ENCODE measurements at regions not wholly inside any gene's neighbourhood (a gene's known extent, or its start where the extent isn't known, plus 50 kb on each side); places are given as distances from the start of the nearest gene placed in this dataset.
"Not testable (repeated sequence)": the region's sequence is repeated elsewhere in the genome, so short reads cannot be mapped to it uniquely, and the experiment has no call there.

DNA sequence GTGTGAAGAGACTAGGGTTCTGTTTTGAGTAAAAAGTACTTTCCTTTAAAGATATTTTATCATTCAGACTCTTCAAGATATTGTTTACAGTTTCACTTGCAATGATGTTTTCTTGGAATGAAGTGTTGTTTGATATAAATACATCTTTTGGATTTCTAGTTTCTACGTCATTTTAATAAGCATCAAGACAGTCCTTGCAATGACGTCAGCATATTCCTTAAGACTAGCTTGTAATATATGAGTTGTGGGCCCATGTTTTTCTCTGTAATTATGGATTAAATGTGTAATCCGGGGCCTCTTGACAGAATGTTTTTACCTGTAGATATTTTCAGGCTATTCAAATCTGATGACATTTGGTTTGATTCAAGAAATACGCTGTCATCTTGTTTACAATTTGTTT lies 66.1 kb downstream of the RBMX2 start:
- DNase-seq (ENCODE audit: low spot score), result no peak

DNA sequence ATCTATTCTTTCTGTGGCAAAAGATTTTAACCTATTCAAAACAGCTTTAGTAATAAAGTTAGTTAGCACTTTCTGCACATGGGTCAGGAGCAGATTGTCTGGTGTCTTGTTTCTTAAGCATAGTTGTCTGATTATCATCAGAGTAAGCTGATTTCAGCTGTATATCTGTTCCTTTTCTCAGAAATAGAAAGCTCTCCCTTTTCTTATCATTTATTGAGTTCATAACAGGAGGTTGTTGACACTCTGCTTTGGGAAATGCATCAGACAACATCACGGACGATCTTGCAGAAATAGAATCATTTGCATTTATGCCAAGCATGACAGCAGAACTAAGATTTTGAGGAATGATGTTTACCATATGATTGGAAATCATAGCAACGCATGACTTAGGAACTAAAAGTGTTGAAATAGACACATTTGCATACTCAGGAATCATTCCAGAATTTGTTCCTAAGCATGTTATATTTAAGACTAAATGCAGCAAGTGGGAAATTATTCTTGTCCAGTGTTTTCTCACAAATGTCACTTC lies 66.7 kb downstream of the RBMX2 start:
- DNase-seq (ENCODE audit: low spot score), result no peak

DNA sequence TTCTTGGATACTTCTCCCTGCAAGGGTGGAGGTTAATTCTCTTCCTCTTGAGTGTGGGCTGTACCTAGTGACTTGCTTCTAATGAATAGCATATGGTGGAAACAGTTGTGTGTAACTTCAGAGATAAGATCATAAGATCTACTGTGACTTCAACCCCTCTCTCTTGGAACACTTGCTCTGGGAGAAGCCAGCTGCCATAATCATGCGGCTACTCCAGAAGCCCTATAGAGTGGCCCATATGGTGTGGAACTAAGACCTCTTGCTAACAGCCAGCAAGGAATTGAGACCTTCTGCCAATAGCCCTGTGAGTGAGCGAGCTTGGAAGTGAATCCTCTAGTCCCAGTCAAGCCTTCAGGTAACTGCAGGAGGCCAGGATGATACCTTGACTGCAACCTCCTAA lies 81.1 kb downstream of the RBMX2 start:
- DNase-seq (ENCODE audit: low spot score), result no peak

DNA sequence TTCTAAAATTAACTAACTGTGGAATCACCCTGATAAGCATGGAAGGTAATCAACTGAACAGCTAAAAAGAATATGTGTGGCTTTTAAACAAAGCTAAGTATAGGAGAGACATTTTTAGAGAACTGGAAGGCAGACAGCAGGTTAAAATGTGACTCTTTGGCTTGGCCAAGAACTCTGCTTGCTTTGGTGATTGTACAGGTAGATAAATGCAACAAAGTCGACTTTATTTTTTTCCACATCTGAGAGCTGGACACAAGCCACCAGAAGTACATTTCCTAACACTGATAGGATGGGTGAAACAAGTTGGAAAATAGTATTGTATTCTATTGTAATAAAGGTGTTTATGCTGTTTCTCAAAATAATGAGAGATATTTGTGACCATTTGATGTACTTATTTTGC lies 84.1 kb downstream of the RBMX2 start:
- no peak for DNase-seq (ENCODE audit: low spot score)

DNA sequence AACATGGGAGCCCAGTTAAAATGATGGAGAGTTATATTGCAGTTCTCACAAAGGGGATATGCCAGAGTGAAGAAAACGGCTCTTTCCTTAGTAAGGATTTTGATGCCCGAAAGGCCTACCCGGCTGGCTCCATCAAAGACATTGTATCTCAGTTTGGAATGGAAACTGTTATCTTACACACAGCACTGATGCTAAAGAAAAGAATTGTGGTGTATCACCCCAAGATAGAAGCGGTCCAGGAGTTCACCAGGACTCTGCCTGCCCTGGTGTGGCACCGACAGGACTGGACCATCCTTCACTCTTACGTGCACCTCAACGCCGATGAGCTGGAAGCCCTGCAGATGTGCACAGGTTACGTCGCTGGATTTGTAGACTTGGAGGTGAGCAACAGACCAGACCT lies 93.7 kb downstream of the RBMX2 start:
- DNase-seq (ENCODE audit: low spot score), result not testable (repeated sequence)

DNA sequence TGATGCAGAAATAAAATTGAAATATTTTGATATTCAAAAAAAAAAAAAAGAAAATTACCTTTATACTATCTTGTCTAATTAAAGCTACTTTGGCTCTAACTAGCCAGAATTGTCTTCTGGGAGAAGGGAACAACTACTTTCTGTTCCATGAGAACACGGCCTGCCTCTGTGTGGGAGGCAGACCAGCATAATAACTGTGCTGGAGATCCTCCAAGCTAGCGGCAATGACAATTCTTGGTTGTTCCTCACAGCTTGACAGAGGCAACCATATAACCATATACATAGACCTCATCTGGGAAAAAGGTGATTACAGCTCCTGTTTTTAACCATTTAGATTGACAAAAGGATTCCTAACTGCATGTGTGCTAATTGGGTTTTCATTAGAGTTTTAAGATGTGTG lies 95.7 kb downstream of the RBMX2 start:
- no peak for DNase-seq (ENCODE audit: low spot score)

DNA sequence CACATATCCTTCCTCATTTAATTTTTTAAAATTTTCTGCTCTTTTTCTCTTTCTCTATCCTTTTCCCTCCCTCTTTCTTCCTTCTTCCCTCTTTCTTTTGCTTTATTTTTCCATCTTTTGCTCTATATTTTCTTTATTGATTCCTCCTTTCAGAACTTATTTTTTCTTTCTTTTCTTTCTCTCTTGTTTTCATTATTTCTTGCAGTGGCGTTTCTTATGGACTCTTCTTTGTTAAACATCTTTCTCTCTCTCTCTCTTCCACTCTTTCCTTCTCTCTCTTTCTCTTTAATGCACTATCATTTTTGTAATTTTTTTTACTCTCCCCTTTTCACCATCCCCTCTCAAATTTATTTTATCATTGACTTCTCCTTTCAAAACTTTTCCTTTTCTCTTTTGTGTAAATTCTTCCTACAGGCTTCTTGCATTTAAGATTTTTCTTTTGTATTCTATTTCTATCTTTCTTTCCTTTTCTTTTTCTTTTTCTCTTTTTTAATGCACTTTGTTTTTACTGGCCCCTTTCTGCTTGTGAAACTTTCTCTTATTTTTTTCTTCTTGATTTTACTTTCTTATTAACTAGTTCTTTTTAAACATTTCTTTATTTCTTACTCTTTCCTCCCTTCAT lies 97.0 kb downstream of the RBMX2 start:
- DNase-seq (ENCODE audit: low spot score), result no peak

DNA sequence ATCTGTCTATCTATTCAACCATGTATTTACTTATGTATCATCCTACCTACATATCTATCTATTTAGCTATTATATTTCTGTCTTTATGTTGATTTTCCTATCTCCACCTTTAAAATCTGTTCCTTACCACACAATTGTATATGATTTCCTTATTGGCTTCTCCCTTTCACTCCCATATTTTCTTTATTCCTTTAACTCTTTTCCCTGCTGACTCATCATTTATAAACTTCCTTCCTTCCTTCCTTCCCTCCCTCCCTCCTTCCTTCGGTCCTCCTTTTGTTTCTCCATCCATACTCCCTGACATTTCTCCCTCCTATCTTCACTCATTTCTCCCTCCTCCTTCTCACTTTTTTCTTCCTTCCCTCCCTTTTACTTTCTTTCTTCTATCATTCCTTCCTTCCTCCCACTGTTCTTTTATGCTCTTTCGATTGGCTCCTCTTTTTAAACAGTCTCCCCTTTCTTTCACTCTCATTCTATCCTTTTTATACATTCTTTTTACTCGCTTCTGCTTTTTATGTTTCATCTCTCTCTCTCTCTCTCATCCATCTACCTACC lies 100.3 kb downstream of the RBMX2 start:
- no peak for DNase-seq (ENCODE audit: low spot score)

DNA sequence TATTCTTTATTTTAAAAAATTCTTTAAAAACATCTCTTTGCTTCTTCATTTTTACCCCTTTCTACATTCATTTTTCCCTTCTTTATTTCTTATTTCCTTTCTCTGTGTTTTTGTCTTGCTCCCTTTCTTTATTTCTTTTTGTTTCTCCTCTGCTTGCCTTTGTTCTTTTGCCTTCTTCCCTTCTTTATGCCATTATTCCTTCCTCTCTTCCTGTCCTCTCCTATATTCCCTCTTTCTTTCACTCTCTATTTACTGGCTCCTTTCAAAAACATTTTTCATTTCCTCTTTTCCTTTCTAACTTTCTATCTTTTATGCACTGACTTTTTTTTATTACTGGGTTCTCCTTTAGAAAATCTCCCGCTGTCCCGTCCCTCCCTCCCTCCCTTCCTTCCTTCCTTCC lies 102.2 kb downstream of the RBMX2 start:
- no peak for DNase-seq (ENCODE audit: low spot score)

DNA sequence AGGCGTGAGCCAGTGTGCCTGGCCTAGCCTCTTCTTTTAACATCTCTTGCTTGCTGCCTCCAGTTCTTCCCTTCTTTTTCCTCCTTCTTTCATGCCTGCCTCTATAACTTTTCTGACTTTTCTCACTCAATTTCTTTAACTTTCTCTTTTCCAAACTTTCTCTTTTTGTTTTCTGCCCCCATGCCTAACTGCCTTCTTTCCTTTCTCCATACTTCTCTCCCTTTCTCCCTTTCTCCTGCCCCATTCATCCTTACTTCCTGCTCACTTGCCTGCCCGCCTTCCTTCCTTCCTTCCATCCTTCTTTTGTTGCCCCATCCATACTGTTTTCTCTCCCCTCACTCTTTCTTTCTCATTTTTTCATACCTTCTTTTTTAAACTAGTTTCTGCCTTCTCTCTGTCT lies 105.2 kb downstream of the RBMX2 start:
- no peak for DNase-seq (ENCODE audit: low spot score)

DNA sequence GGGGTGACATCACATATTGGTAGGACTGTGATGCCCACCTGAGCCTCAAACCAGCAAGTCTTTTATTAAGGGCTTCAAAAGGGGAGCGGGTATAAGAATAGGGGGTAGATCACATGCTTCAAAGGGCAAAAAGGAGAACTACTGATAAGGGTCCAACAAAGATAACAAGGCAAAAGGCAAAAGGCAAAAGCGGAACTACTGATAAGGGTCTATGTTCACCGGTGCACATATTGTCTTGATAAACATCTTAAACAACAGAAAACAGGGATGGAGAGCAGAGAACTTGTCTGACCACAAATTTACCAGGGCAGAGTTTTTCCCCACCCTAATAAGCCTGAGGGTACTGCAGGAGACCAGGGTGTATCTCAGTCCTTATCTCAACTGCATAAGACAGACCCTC lies 110.7 kb downstream of the RBMX2 start:
- DNase-seq (ENCODE audit: low spot score), result not testable (repeated sequence)

DNA sequence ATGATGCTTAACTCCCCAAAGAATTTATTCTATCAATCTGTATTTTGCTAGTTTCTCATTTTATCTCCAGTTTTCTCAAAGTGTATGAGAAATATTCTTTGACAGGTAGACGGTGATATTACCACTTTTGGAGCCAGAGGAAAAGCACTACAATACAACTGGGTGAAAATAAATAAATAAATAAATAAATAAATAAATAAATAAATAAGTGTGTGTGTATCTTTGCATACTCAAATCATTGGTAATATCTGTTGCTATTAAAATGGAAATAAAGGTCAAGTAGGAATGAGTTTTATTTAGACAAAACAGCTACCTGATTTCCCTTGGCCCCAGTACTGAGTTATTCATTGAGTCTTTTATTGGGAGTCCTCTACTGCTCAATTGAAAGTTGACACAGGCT lies 114.3 kb downstream of the RBMX2 start:
- no peak for DNase-seq (ENCODE audit: low spot score)

DNA sequence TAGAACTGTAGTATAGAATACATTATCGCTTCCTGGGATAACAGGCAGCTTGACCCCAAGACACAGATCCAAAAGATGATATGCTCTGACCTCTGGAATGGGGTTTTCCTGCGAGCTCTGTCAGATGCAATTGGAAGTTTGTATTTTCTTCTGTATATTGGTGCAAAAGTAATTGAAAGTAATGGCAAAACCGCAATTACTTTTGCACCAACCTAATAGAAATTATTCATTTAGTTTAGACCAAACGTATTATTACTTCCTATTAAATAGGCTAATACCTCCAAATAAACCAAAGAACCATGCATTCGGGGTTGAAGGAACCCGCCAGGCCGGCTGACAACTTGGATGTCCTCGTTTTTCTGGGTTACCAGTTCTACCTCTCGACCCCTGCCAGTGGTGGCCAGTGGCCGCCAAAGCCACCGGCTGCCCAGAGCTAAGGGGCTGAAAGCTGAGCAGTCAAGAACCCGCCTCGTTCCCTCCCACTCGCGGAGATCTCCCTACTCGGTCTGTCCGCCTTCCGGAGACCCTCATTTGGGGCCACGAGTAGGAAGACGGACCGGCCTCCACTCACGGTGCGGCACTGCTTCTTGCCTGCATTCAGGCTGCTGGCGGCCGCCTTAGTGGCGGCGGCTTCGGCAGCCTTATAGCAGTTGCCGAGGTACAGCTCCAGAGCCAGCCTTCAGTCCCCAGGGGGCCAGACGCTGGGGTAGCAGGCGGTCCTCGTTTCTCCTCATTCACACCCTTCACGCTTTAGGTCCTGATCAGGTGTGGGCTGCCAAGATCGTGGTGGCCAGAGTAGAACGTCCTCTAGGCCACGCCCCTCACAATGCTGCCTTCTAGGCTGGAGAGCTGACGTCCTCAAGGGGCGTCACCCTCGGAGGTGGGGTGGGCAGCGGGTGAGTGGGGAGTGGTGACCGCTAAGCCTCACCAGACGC lies 121.9 kb downstream of the RBMX2 start:
- DNase-seq (ENCODE audit: low spot score), result no peak

DNA sequence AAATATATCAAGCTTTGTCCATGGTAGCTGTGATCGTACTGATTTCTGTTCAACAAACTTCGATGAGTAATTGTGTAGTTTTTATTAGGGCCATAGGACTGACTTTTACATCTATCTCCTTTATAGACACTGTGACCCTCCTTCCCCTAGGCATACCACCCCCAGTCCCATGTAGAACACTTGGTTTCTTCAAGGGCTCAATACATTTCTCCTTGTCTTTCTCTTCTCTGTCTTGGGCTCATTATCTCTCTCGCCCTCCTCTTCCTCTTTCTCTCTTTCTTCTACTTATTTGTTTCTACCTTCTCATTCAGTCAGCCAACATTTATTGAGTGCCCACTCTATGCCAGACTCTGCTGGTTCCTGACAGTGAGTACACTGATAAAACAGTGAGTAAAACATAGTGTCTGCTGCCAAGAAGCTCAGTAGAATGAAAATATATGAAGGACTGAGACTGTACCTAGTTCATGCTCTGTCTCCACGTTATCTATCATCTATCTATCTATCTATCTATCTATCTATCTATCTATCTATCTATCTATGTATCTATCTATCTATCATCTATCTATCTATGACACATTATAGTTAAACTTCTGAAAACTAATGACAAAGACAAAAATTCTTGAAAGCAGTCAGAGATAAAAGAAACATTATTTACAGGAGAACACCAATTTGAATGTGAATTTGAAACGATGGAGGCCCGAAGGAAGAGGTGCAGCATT lies 122.8 kb downstream of the RBMX2 start:
- no peak for DNase-seq (ENCODE audit: low spot score)

DNA sequence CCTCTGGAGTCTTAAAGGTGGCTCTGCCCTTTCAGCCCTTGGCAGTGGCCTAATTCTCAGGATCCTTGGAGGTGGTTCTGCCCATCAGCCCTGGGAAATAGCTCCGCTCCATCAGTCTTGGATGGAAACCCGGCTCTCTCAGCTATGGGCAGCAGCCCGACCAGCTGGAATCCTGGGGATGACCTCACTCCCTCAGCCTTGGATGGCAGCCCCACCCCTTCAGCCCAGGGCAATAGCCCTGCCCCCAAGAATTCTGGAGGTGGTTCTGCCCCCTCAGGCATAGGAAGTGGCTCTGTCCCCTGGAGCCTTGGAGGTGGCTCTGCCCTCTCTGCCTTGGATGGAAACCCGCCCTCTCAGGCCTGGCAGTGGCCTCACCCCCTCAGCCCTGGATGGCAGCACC lies 127.7 kb downstream of the RBMX2 start:
- DNase-seq (ENCODE audit: low spot score), result no peak

DNA sequence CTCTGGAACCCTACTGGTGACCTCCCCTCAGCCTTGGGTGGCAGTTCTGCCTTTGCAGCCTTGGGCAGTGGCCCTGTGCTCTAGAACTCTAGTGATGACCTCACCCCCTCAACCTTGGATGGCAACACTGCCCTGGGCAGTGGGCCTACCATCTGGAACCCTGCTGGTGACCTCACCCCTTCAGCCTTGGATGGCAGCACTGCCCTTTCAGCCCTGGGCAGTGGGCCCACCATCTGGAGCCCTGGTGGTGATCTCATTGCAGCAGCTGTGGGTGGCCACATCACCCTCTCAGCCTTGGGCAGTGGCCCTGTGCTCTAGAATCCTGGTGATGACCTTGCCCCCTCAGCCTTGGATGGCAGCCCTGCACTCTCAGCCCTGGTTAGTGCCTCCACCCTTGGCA lies 129.3 kb downstream of the RBMX2 start:
- no peak for DNase-seq (ENCODE audit: low spot score)

DNA sequence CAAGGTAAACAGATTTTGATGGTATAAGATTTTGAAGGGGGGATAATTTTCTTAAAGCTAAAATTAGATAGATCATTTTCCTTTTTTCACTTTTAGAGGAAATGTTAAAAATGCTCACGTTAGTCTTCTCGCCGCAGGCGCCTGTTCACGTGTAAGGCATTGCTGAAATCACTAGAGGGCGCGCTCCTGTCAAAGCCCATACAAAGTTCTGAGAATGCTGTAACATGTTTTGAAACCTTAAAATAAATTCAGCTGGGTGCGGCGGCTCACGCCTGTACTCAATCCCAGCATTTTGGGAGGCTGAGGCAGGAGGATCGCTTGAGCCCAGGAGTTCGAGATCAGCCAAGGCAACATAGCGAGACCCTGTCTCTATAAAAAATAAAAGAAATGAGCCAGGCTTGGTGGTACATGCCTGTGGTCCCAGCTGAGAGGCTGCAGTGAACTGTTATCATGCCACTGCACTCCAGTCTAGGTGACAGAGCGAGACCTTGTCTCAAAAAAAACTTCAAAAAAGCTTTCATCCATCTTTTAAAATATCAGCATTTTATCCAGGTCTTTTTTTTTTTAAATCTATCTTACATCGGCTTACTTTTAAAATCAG lies 138.0 kb downstream of the RBMX2 start:
- peak; percentile 46 for DNase-seq (ENCODE audit: low spot score)

DNA sequence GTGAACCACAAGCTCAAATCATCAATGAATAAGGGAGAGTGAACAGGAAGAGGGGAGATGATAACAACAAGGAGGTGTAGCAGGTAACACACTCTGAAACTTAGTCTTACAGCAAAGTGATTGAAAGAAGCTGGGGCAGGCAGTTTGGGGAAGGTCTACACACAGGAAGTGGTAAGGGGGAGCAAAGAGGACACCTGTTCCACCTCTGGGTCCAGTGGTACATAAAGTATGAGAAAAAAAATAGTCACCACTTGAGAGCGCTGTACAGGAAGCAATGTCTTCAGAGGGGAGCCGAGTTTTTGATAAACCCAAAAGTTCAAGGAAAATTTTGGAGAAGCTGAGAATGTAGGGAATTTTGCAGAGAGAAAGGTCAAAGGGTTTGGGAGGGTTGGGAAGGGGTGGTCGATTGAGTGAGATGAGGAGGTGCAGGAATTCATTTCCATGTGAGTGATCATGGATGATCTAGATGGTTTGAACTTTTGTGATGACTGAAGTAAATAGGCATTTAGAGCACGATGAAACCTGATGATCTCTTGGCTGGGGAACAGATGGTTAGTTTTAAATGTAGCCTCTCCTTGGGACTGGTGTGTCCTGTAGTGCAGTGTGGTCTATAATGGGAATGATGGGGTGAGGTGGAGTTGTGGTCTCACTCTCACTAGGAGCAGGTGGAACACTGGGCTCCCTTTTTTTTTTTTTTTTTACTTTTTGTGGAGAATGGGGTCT lies 142.0 kb downstream of the RBMX2 start:
- no peak for DNase-seq (ENCODE audit: low spot score)

DNA sequence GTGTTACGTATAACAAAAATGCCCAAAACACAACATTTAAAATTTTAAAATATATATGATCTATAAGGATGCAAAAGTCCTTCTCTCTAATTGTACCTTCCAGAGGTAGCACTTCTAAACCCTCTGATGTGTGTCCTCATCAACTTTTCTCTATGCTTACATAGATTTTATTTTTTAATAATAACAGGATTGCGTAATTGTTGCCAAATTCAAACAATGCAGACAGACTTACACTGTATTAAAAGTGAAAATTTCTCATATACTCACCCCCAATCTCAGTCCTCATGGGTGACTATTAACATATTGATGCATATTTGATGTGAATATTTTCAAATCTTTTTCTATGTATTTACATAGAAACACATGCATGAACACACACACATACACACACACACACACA lies 144.0 kb downstream of the RBMX2 start:
- DNase-seq (ENCODE audit: low spot score), result no peak

DNA sequence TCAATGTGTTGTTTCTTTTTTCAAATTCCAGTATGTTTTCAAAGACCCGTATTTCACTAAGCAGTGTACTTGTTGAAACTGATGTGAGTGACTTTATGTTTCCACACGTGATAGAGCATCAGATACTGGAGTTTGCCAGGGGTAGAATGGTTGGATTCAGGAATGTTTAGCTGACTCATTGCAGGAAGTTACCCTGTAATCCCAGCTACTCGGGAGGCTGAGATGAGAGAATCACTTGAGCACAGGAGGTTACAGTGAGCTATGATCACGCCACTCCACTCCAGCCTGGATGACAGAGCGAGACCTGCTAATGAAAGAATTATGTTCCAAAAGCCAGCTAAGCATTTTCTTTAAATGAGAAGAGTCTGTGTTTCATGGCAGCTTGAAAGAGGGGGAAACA lies 147.6 kb downstream of the RBMX2 start:
- not testable (repeated sequence) for DNase-seq (ENCODE audit: low spot score)

DNA sequence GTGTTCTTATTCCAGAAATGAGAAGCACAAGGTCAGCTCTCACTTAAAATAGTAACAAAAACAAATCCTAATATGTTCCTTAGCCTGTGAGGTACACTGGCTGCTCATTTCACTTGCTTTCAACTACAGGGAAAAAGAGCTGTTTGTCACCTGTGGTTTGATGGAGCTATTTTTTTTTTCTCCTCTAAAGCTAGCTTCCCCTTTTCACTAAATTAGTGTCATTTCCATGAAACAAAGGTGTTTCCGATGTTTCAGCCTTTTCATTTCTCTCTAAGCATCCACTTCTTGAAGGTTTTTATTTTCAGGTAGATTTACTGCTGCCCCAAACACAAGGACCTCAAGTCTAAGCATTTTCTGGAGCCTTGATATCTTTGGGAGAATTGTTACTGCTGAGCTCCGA lies 148.6 kb downstream of the RBMX2 start:
- no peak for DNase-seq (ENCODE audit: low spot score)

All from activated CD4-positive, alpha-beta T cell treated with anti-CD3 and anti-CD28 coated beads, Interleukin-2, Interleukin-4, amounts not matched to agents 100 ng/mL and 50 ng/mL, durations not matched to agents 16 hours and 8 hours (primary cell).